RWPE2 (cell line): ENCODE measurements at regions not wholly inside any gene's neighbourhood (a gene's known extent, or its start where the extent isn't known, plus 50 kb on each side); places are given as distances from the start of the nearest gene placed in this dataset.

ENCODE experiments used
- ATAC-seq: fragments of 200-7000 bp; cut with Tn5 transposase; 3 replicates; pipeline ENCODE4 v1.9.1; 2021; ENCODE audit warnings: low read depth
- DNase-seq: peaks from one replicate; pipeline ENCODE4 v3.0.0-alpha.2; 2020; ENCODE audit warnings: low spot score
- H3K27ac ChIP-seq: fragments of 450-650 bp; 2 replicates; pipeline ENCODE4 v1.5.1; 2017; ENCODE audit warnings: mild to moderate bottlenecking; ENCODE audit not compliant: poor library complexity, severe bottlenecking
- H3K27me3 ChIP-seq: fragments of 250-450 bp; sonication (Bioruptor Pico); 2 replicates; pipeline ENCODE4 v1.5.1; 2021; ENCODE audit warnings: mild to moderate bottlenecking, moderate library complexity; ENCODE audit not compliant: insufficient read depth, poor library complexity, severe bottlenecking
- H3K36me3 ChIP-seq: fragments of 250-450 bp; sonication (Bioruptor Pico); 2 replicates; pipeline ENCODE4 v1.5.1; 2020; ENCODE audit warnings: low read depth, mild to moderate bottlenecking, moderate library complexity
- H3K4me1 ChIP-seq: fragments of 250-450 bp; sonication (Bioruptor Pico); 2 replicates; pipeline ENCODE4 v1.5.1; 2021; ENCODE audit warnings: mild to moderate bottlenecking, moderate library complexity; ENCODE audit not compliant: insufficient read depth, poor library complexity, severe bottlenecking
- H3K4me3 ChIP-seq: fragments of 250-450 bp; sonication (Bioruptor Pico); 2 replicates; pipeline ENCODE4 v1.5.1; 2021; ENCODE audit warnings: mild to moderate bottlenecking, moderate library complexity; ENCODE audit not compliant: severe bottlenecking
- H3K9me3 ChIP-seq: fragments of 250-450 bp; sonication (Bioruptor Pico); 2 replicates; pipeline ENCODE4 v1.5.1; 2021; ENCODE audit warnings: mild to moderate bottlenecking, moderate library complexity; ENCODE audit not compliant: severe bottlenecking
- CTCF ChIP-seq: fragments of 450-650 bp; IDR thresholded peaks from one replicate; pipeline ENCODE4 v1.5.1; 2017; ENCODE audit warnings: mild to moderate bottlenecking, moderate library complexity; ENCODE audit not compliant: poor library complexity, severe bottlenecking

- no peak overlapping the region for H3K4me3 ChIP-seq
- H3K9me3 ChIP-seq = no peaks in the 10 kb centered on the region
- DNase-seq (no peak), ATAC-seq (no peak)
- no peaks in the 10 kb centered on the region for H3K27me3 ChIP-seq
- no peaks in the 10 kb centered on the region for H3K36me3 ChIP-seq
- H3K27ac ChIP-seq = no peak overlapping the region
- no peak for TF ChIP-seq CTCF
- H3K4me1 ChIP-seq = no peaks in the 10 kb centered on the region
Observed at GRCh38 chr4:142927721-142928120, 81.6 kb upstream of the INPP4B start.

GRCh38 chr4:142929526-142929925 lies 83.4 kb upstream of the INPP4B start:
- no peak for TF ChIP-seq CTCF
- DNase-seq (no peak), ATAC-seq (no peak)
- Histone ChIP-seq H3K27ac (no peak overlapping the region), H3K27me3 (no peaks in the 10 kb centered on the region), H3K9me3 (no peaks in the 10 kb centered on the region), H3K4me3 (no peak overlapping the region), H3K4me1 (no peaks in the 10 kb centered on the region), H3K36me3 (no peaks in the 10 kb centered on the region)

GRCh38 chr4:142933207-142933606 lies 87.1 kb upstream of the INPP4B start:
- Histone ChIP-seq H3K9me3 (no peaks in the 10 kb centered on the region), H3K27me3 (no peaks in the 10 kb centered on the region), H3K4me3 (no peak overlapping the region), H3K4me1 (no peaks in the 10 kb centered on the region), H3K36me3 (no peaks in the 10 kb centered on the region), H3K27ac (no peak overlapping the region)
- no peak for DNase-seq
- TF ChIP-seq CTCF = no peak
- no peak for ATAC-seq

- DNase-seq (no peak), ATAC-seq (no peak)
- no peak overlapping the region for H3K27ac ChIP-seq
- no peak for TF ChIP-seq CTCF
- no peaks in the 10 kb centered on the region for H3K4me1 ChIP-seq
- no peaks in the 10 kb centered on the region for H3K36me3 ChIP-seq
- no peaks in the 10 kb centered on the region for H3K27me3 ChIP-seq
- no peak overlapping the region for H3K4me3 ChIP-seq
- H3K9me3 ChIP-seq = no peaks in the 10 kb centered on the region
Observed at GRCh38 chr4:142940425-142941330, 94.6 kb upstream of the INPP4B start.

GRCh38 chr4:142944565-142944964 lies 98.5 kb upstream of the INPP4B start:
- DNase-seq (no peak), ATAC-seq (no peak)
- Histone ChIP-seq H3K9me3 (no peaks in the 10 kb centered on the region), H3K27me3 (peaks cover 3% of the 10 kb centered on the region), H3K4me3 (no peak overlapping the region), H3K27ac (no peak overlapping the region), H3K4me1 (no peaks in the 10 kb centered on the region), H3K36me3 (no peaks in the 10 kb centered on the region)
- no peak for TF ChIP-seq CTCF
